HG02571 (cell line): ENCODE measurements at regions not wholly inside any gene's neighbourhood (a gene's known extent, or its start where the extent isn't known, plus 50 kb on each side); places are given as distances from the start of the nearest gene placed in this dataset.
"Not testable (repeated sequence)": the region's sequence is repeated elsewhere in the genome, so short reads cannot be mapped to it uniquely, and the experiment has no call there.

ENCODE experiments used
- ATAC-seq: cut with Tn5 transposase; IDR thresholded peaks from one replicate; pipeline ENCODE4 v1.9.1; 2021; ENCODE audit warnings: mild to moderate bottlenecking, moderate library complexity; ENCODE audit not compliant: unreplicated experiment

DNA sequence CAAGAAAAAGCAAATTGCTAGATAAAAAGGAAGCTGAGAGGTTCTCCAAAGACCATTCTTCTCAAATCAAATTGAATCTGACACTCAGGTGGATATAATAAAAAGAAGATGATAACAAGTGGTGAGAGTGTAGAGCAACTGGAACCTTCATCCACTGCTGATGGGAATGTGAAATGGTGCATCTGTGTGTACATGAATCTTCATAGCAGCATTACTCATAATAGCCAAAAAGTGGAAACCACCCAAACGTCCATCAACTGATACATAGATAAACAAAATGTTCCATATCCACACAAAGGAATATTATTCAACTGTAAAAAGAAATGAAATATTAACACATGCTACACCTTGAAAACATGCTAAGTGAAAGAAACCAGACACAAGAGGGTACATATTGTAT, 357.2 kb upstream of the EPHA4 start:
- no peak for ATAC-seq

DNA sequence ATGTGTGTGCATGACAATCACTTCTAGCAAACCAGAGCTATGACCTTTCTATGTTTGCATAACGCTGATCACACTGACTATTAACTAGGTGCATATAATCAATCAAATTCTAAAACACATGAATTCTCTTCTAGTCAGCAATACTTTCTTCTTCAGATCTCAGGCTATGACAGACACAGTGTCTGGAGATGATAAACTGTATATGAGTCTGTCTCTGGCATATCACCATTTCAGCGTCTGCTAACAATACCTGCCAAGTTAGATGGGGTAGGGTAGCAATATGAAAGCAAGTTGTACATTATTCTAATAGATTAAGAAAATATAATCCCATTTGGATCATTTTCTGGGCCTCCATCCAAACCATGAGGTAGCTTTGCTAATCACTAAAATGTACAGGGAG, 354.2 kb upstream of the EPHA4 start:
- ATAC-seq: no peak

DNA sequence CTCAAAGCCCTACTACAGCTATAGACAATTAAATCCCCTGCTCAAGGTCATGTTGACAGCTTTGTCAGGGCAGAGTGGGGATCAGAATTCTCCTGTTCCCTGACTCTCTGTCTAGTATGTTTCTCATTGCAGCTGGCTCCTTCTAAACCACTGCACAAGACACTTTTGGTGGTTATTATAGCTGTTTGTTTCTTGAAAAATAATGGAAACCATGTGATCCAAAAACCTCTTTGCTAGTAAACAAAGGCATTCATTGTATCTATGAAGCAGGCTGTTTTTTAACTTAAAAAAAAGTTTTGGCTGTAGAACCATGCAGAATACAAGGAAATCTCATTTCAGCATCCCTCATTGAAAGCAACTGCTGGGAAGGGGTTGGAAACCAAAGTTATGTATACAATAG, 352.5 kb upstream of the EPHA4 start:
- ATAC-seq: no peak

DNA sequence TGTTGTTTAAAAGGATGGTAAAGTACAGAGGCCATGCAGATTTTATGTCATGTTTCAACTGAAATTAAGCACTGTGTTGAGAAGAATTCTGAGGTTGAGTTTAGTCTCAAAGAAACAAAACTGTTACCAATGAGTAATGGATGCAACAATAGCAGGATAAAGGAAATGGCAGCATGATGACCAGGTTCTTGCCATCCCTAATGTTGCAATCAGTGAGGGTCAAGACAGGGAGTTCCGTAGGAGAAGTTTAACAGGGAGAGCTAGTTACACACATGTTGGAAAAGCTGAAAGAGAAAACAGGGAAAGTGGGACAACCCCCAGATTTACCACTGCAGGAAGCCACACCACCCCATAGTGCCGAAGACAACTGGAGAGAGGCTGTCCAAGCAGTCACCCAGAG, 343.8 kb upstream of the EPHA4 start:
- ATAC-seq: no peak

DNA sequence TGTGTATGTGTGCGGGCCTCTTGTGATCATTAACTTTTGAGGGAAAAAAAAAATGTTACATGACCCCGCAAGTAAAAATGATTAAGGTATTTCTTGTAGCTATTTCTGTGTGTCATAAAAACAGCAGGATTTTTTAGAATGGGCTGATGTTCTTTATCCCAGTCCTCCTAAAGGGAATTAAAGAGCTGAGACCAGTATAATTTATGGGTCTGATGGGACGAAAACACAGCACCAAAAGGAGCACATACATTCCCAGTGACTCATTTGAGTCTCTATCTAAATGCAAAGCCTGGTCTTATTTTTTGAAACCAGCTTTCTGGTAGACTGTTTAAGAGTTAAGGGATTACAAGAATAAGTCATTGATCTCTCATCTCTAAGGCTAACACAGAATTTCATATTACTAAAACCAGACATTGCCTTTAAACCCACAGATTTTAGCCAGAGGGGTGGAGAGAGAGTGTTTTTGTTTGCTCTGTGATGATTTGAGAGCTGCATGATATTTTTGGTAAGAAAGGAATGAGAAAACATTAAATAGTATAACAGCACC, 342.3 kb upstream of the EPHA4 start:
- ATAC-seq: no peak

DNA sequence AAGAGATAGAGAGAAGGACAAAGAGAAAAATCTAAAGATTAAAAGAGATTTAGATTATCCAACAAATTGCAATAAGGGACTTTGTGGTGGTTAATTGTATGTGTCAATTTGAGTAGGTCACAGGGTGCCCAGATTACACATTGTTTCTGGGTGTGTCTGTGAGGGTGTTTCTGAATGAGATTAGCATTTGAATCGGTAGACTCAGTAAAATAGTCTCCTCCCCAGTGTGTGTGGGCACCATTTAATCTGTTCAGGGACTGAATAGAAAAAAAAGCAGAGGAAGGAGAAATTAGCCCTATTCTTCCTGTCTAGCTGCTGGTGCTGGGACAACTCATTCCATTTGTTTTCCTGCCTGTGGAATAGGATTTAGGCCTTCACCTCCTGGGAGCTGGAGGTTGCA, 339.8 kb upstream of the EPHA4 start:
- no peak for ATAC-seq

DNA sequence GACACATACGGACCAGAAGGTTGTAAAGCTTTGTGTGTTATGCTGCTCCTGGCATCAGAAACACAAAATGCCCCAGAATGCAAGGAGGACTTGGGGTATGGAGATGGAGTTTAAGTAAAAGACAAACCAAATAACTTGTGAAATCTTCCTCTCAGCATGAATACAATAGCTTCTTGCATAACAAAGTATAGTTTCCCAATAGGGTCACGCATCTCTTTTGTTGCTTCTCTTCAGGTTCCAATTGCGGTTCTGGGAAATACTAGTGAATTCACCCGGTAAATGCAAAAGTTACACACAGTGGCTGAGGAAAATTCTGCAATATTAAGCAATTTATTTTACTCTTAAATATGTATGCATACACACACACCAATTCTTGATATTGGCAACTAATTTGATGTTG, 339.2 kb upstream of the EPHA4 start:
- ATAC-seq: no peak

DNA sequence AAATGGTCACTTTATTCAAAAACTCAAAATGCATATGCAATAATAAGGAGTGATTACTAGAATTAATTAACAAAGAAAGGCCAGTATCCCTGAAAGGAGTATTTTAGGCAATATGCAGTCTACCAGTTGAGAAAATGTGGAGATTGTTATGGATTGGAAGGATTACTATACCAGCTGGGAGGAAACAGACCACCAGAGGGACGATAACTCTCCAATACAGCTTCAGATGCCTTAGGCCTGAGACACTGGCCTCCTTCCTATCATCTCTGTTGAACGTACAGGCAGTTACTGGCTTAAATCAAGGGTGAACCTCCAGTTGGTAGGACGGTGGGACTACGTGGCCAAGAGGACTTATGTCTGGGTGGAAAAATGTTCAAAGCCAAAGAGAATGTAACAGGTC, 336.4 kb upstream of the EPHA4 start:
- no peak for ATAC-seq

DNA sequence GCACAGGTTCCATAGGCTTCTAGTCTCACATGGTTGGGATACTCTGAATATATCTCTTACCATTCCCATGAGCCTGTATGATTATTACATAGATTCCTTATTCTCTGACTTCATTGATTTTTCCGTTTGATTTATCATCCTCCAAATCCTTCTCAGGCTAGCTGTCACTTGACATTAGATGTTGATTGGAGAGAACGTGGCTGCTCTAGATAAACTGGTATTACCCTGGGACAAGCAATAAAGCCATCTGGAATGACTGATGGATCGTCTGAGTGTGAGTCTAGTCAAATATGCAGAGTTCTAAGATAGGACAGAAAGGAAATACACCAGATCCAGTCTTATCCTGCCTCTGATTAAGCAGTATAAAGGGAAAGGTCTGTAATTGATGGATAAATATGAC, 325.6 kb upstream of the EPHA4 start:
- no peak for ATAC-seq

DNA sequence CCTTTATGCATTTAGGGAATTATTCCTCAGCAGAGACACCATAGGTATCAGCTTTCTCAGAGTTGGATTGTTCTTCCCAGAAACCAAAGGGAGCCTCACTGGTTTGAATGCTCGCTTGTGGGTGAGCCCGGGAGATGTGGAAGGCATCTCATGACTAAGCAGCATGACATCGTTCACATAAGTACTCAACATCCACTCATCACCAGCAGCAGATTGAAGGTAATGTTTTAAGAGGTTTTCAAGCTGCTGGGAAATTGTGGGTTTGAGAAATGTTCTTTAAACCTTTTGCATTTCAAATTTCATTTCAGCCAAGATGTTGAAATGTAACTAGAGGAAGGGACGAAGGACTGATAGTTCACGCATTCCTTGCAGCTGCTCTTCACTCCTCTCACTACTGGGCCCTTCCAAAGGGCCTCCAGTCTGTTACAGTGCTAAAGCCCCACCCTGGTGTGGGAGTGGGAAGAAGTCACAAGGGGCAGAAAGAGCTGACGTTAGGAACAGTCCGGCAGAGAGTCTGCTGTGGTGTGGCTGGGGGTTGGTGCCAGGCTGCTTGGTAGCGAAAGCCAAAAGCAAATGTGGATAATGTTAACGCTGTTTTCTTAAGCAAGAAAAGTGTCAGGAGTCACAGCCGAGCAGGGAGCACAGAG, 324.5 kb upstream of the EPHA4 start:
- ATAC-seq: no peak

DNA sequence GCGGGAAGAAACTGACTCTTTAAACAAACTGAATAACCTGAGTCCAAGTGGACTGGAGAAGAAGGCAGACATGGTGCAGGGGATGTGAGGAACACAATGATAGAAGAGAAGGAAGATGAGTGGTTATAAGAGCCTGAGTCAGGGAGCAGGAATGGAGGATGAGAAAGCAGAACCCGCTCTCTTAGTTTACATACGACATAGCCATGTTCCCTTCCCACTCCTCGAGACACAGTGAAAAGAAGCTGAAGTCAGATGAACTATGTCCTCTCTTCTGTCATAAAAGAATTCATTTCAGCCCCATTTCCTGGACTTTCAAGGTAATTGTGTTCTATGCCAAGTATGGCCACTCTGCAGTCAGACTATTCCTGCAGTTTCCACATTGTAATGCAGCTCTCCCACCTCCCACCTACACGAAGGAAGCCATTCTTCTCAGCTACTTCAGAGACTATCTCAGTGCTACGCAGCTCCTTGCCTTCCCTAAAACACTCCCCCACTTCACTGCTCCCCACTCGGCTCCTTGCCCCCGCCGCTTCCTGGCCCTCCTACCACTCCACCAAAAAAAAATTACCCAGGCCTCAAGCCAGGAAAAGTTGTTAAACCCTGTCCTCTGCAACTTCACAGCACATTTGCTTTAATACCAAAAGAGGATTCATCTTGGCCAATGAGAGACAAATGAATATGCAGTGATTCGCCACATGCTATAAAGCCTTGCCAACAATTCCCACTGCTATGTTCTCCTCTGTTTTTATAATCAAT, 323.4 kb upstream of the EPHA4 start:
- no peak for ATAC-seq

DNA sequence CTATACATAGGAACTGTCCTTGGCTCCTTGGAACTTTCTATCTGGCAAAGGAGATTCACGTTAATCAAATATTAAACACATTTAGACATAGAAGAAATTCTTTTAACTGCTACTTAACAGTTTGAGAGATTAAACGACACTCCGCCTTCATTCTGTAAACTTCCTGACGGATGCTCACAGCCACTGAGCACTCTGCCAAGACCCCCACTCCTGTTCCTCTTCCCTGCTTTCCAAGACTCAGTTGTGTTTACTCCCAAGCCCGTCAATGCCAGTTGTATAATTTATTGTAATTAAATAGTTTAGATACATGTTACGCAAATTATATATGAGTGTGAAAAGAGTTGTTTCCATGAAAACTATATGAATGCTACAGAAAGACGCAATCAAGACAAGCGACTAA, 321.4 kb upstream of the EPHA4 start:
- no peak for ATAC-seq

DNA sequence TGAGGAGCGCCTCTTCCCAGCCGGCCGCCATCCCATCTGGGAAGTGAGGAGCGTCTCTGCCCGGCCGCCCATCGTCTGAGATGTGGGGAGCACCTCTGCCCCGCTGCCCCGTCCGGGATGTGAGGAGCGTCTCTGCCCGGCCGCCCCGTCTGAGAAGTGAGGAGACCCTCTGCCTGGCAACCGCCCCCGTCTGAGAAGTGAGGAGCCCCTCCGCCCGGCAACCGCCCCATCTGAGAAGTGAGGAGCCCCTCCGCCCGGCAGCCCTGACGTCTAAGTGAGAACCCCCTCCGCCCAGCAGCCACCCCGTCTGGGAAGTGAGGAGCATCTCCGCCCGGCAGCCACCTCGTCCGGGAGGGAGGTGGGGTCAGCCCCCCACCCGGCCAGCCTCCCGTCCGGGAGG, 319.9 kb upstream of the EPHA4 start:
- not testable (repeated sequence) for ATAC-seq

DNA sequence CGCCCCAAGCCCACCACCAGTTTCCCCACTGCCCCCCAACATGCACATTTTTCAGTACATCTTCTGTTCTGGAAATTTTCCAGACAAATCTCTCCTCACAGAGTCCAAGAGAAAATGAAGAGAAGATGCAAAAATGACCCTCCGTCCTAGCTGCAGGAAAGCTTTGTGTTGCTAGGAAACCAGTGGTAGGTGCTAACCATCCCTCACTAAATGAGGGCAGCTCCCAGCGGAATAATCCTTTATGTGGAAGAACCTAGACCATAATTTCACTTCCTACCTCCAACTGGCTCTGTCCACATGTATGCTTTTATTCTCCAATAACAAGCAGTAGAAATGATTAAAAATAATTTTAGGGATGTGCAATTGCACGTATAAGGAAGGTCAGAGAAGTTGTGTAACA, 311.9 kb upstream of the EPHA4 start:
- no peak for ATAC-seq

DNA sequence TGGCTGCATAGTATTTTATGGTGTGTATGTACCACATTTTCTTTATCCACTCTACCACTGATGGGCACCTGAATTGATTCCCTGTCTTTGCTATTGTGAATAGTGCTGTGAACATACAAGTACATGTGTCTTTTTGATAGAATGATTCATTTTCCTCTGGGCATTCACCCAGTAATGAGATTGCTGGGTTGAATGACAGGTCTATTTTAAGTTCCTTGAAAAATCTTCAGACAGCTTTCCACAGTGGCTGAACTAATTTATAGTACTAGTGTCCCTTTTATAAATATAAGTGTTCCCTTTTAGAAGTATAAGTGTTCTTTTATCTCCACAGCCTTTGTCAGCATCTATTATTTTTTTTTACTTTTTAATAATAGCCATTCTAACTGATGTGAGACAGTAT, 303.9 kb upstream of the EPHA4 start:
- ATAC-seq: no peak

DNA sequence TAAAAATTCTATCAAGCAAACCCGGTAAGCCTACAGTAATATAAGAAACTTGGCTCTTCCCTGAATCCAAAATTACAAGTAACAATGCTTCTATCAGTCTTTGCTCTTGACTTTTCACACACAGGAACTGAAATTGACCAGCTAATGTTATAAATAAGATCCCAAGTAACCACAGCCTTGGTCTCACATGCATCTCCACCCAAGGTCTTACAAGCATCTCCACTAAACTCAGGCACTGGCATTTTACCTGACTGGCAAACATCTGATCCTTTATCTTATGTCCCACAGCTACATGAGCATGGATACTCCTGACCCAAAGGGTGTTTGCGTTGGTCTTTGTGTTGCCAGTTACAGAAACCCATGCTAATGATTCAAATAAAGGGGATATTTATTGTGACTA, 302.3 kb upstream of the EPHA4 start:
- ATAC-seq: no peak

DNA sequence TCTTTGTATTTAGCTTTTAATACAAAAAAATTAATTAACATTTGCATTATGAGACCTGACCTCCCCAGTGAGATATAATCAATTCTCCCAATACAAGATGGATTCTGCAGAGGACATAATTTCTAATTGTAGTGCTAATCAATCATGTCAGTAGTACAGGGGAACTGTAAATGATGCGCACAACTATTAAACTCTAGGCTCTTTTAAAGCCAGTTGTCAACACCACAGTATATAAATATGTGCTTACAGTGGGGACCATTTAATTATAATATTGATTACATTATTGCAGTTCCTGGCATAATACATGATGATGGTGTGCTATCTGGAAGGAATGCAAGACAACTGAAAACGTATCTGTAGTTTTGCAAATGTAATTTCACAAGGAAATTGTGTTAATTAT, 285.6 kb upstream of the EPHA4 start:
- no peak for ATAC-seq

DNA sequence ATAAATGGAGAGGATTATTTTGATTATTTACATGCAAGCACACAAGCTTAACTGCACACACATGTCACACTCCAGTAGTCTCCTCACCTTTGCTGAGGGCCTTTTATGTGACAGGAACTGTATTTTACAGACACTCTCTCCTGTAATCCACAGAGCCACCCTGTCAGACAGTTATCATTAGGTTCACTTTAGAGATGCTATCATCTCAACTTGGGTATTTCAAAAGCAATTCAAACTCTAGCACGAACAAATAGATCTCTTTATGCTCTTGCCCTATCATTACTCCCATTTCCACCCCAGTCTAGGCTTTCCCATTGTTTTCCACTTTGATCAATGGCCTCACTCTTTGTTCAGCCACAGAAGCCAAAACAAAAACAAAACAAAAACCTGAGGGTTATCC, 281.2 kb upstream of the EPHA4 start:
- no peak for ATAC-seq

DNA sequence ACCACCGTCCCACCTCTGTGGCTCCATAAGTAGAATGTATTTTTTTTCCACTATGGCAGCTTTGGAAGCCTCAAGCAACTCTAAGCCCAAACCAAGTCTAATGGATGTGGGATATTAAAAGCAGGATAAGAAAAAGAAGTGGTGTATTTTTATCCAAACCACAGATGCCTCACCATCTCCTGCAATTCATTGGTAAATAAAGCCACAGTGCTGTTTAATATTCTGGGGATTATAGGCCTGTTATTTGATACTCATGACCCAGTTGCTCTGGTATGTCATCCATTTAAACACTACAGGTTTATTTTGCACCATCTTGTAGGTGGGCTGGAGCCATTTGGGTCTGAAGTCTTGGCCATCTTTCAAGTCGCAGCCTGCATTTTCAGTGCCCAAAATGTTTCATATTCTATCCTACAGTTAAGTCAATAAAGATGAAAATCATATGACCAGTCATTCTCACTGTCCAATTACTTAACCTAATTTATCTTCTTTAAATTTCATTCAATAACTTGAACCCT, 279.5 kb upstream of the EPHA4 start:
- ATAC-seq: no peak

DNA sequence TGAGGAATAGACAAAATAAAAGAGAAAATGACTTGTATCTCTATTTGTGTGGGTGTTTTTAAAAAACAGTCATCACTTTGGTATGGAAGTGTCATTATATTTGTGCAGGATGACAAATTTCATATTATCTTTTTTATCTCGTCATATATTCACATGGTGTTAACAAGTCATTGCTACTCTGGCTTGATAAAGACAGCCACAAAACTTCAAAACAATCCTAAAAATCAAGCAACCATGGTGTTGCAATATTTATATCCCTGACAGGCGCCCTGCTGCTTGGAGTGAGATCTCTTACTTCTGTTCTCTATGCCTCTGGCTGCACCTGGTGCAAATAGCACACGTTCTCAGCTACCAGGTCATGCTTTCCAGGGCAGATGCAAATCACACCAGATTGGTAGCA, 278.0 kb upstream of the EPHA4 start:
- no peak for ATAC-seq

DNA sequence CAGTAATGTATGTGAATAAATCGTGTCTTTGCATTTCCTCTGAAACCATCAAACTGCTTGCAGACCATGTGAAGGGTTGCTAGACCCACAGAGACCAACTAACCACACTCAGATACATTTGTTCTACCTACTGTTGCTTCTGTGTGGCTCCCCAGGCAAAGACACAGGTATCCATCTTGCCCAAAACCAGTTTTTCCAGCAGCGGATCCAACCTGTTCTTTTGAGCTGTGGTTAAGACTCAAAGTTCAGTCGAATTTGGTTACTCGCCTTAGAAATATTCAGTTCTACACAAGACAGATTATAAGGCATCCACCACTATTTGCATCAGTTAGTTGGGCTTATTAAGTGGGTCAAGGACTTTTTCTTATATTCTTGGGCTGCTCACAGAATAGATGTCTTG, 276.2 kb upstream of the EPHA4 start:
- ATAC-seq: no peak

DNA sequence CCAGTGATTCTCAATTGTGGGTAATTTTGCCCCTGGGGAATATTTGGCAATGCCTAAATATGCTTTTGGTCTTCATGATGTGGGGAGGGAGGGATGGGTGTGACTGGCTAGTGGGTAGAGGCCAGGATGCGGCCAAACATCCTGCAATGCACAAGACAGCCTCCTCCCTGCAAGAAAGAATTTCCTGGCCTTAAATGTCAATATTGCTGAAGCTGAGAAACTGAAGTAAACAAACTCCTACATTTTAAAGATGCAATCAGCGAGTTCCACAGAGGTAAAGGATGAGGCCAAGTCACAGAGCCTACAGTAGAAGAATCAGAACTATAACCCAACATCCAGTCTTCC, 272.9 kb upstream of the EPHA4 start:
- no peak for ATAC-seq
